ENCODE measurements at regions not wholly inside any gene's neighbourhood (a gene's known extent, or its start where the extent isn't known, plus 50 kb on each side); places are given as distances from the start of the nearest gene placed in this dataset.

- no peak for TF ChIP-seq CTCF (IDR thresholded peaks at IDR 0.05; ENCODE audit: insufficient read depth, low read length, poor library complexity, severe bottlenecking)
- TF ChIP-seq EZH2phosphoT487 (conservative IDR thresholded peaks at IDR 0.05; ENCODE audit: low read length): no peak
Observed at GRCh38 chr22:48703265-48703941, 1124.3 kb downstream of the BRD1 start.
